Lower leg skin (tissue), 3 donors: ENCODE measurements at regions not wholly inside any gene's neighbourhood (a gene's known extent, or its start where the extent isn't known, plus 50 kb on each side); places are given as distances from the start of the nearest gene placed in this dataset.

ENCODE experiments used
- CTCF ChIP-seq, 3 donors: fragments of 450-650 bp; IDR thresholded peaks; one replicate each; pipeline ENCODE4 v1.5.1; 2016; ENCODE audit warnings: antibody characterized with exemption in 3 of 3, mild to moderate bottlenecking in 3 of 3, moderate library complexity in 2 of 3
- POLR2A ChIP-seq, 2 donors: fragments of 450-650 bp; IDR thresholded peaks; one replicate each; pipeline ENCODE4 v1.6.1; 2016 to 2017; ENCODE audit warnings: antibody characterized with exemption in 2 of 2, mild to moderate bottlenecking in 1 of 2, moderate library complexity in 1 of 2

GRCh38 chr14:53810221-53810620, 146.4 kb downstream of the BMP4 start:
- TF ChIP-seq CTCF (IDR thresholded peaks at IDR 0.05): no peak
- no peak for TF ChIP-seq POLR2A (IDR thresholded peaks at IDR 0.05)
